ENCODE measurements at regions not wholly inside any gene's neighbourhood (a gene's known extent, or its start where the extent isn't known, plus 50 kb on each side); places are given as distances from the start of the nearest gene placed in this dataset.

DNA sequence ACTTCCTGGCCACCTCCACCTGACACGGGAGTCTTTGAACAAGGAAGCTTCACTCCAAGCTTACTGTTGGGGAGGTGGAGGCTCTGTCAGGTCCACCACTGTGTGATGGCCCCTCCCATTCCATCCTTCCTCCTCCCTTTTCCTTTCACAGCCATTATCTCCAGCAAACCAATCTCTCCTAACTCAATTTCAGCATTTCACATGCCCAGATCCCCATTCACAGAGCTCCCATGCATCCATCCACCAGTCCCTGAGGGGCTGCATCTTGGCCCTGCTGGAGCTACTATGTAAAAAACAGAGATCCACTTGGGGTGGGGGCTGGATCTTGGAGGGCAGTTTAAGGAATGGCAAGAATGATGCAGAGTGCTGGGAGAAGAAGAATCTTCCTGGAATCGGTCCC is 129.0 kb upstream of the COPS8 start:
- intact Hi-C loops (cut with DNase I), result no loop called here

DNA sequence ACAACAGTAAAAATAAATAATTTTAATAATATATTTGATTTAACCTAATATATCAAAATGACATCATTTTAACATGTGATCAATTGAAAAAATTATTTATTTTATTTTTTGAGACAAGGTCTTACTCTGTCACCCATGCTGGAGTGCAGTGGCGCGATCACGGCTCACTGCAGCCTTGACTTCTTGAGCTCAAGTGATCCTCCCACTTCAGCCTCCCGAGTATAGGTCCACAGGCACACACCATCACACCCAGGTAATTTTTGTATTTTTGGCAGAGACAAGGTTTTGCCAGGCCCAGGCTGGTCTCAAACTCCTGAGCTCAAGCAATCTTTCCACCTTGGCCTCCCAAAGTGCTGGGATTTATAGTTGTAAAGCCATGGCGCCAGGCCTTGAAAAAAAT is 126.7 kb upstream of the COPS8 start:
- no peak for DNase-seq
- intact Hi-C loops (cut with DNase I), result no loop called here

More for the DNA sequence above, 129.0 kb upstream of the COPS8 start:
- DNase-seq, result no peak

DNA sequence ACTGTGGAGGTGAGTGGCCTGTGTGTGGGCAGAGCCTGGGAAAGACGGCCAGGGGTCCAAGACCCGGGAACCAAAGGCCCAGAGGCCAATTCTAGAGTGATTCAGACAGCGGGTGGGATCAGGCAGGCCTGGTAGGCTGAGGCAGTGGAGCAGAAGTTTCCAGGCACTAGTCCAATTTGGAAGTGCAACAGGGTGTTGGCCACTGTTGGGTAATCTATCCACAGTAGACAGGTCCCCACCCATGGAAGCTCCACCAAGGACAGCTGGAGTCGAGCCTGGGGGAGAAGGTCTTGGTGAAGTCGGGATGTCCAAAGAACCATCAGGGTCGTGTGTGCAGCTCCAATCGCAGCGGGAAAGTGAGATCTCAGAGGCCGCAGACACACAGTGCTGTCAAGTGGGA is 125.8 kb upstream of the COPS8 start:
- DNase-seq, result no peak
- intact Hi-C loops (cut with DNase I), result no loop called here

DNA sequence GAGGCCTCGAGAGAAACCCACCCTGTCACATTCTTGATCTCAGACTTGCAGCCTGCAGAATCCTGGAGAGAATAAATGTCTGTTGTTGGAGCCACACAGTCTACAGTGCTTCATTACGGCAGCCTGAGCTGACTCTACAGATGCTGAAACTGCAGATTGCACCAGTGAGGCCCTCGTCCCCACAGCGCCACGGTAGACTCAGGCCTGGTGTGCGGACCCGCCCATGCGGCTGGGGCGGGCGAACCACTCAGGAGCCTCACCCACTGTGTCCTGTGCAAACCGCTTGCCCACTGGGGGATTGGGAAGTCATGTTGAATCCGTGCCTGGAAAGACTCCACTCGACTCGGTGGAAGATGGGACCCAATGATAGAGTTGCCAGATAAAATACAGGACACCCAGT is 125.2 kb upstream of the COPS8 start:
- intact Hi-C loops (cut with DNase I), result no loop called here
- DNase-seq, result no peak

DNA sequence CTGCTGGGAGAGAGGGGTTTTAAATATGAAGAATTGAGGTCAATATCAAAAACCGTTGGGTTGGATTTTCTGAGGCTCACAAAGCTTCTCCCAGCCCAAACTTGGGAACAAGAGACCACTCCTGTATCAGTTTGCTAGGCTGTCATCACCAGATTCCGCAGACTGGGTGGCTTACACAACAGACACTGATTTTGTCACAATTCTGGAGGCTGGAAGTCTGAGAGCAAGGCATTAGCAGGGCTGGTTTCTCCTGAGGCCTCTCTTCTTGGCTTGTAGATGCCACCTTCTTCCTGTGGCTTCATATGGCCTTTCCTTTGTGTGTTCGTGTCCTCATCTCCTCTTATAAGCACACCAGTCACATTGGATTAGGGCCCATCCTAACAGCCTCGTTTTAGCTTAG is 122.9 kb upstream of the COPS8 start:
- intact Hi-C loops (cut with DNase I), result no loop called here
- no peak for DNase-seq

DNA sequence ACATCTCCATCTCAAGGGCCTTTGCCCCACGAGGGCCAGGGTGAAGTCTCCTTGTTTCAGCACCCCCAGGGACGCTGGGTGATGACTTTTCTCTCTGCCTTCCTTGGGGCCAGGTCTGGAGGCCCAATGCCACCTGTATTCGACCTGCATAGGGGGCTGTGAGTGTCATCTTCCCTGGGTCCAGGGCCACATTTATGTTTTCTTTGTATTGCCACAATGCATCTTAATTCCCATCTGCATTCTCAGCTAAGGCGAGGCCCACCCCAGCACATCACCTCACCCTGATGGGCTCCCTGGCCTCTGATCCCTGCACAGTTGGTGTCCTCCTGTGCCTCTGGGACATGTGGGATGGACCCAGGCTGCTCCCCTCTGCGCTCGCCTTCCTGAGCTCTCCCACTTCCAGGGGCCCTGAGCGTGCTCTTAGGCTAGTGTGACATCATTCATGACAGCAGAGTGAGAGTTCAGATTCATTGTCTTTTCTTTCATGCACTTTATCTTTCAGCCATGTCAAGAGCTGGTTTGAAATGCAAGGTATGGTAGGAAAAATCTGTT is 122.0 kb upstream of the COPS8 start:
- DNase-seq, result no peak
- intact Hi-C loops (cut with DNase I), result no loop called here

DNA sequence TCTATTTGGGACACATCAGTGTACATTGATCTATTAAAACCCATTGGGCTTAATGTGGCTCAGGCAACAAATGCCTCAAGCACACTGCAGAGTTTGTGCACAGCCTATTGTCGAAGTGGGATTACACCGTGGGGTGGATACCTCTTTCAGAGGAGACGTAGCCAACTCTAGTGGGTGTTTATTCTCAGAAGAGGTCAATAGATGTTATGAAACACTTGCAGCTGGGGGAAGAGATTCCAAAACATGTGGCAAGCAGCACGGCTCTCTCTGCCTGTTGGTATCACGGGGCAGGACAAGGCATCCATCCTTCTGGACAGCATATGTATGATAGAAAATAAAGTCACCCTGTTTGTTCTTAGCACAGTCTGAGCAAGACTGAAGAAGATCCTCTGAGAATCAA is 121.4 kb upstream of the COPS8 start:
- intact Hi-C loops (cut with DNase I), result no loop called here
- no peak for DNase-seq

DNA sequence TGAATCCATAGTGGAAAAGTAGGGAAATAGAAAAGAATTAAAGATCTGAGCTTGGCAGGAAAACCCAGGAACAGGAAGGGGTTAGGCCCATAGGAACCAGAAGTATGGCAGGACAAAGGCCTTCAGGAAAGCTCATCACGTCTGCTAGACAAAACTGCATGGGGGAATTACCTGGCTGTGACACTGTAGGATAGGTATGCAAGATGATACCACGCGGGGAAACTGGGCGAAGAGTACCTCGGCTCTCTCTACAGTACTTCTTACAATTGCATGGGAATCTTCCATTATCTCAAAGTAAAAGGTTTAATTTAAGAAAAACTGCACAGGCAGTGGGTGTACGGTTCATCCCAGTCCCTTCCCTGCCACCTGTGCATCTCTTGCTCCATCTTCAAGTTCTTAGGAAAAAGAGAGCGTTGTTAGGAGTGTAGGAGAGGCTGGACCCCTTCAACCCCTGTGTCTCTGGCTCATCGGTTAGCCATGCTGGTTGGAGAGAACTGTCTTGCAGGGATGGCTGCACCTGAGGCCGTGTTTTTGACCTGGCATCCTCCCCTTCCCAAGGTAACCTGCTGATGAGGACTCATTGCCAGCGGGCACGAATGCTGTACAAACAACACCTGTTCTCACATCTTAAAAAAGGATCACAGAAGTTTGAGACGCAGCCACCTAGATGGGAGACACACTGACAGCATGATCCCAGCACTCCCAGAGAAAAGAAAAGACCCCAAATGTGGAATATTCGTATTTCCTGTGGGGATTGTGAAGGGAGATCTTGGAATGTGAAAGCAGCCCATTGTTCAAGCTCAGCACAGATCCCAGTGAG is 120.5 kb upstream of the COPS8 start:
- DNase-seq, result no peak
- intact Hi-C loops (cut with DNase I), result no loop called here

DNA sequence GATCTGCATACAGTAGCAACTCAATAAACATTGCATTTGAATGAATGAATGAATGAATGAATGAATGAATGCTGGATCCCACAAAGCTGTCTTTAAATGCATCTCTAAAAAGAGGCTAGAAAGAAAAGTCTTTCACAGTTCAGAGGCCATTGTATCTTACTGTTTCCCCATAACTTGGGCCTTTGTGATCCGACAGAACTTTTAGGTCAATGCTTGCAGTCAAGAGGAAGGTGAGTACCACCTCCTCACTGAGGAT is 119.9 kb upstream of the COPS8 start:
- DNase-seq, result no peak
- intact Hi-C loops (cut with DNase I), result no loop called here

DNA sequence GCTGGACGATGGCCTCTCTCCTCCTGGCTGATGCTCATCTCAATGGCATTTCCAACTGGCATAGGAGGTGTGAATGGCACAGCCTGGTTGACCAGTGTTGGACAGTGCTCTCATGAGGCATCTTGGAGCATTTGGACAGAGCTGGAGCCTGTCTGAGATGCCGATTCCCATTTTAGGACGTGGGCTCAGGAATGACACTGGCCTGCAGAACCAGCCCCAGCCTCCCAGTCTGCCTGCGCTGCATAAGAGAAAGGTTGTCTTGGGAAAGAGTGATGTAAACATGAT is 118.2 kb upstream of the COPS8 start:
- intact Hi-C loops (cut with DNase I), result no loop called here
- no peak for DNase-seq

DNA sequence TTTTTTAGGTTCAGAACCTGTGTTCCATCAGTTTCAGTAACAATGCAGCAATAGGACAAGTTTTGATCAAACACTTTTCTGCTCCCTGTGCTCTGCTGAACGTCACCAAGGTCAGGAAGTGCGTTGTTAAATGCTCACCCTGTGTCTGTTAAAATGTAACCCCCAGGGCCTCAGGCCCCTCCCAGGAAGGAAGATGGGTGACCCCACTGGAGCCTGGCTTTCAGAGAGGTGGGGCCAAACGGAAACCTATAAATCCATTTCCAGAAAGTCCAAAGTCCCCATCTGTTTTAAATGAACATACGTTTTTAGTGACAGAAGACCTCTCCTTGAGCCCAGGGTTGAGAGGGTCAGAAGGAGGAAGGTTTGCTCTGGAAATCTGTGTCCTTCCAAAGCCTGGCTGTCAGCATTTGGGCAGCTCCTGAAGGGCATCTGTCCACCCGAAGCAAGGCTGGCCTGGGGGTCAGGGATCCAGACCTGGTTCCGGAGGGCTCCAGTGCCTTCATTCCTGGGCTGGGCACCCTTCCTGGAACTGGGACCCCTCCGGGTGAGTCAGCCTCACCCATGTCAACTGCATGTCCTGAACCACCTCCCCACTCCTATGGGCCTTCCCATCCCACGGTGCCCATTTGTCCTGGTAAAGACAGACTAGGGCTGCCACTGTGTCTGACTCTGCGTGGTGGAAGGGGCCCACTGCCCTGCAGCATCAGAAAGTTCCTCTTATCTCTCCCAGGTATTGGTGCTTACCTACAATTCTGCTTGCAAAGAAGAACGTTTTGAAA is 117.4 kb upstream of the COPS8 start:
- intact Hi-C loops (cut with DNase I), result no loop called here
- no peak for DNase-seq

DNA sequence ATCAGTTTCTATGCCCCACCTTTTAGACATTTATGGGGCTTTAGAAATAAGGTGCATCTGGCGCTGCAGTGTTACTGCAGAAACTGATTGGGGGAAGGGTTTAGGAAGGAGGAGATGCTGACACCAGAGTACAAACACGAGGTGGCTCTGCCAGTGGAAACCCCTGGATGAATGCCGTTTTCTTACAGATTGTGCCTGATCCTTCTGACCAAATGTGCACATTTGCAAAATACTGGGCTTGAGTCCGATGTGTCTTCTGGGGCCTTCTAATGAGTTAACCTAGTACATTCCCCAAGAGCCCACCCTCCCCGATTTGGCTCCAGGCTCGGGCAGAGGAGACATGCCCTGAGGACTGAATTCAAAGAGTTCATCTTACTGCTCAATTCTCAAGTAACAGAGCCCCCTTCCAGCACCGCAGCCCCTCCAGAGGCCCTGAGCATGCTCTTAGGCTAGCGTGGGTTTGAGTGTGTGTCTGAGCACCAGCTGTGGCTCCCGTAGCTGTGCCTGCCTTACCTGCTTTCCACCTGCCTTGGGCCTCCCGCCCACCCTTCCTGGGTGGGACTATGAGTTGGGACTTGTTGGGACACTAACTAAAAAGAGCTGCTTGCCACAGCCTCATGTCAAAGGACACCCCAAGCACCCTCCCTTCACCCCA is 116.7 kb upstream of the COPS8 start:
- intact Hi-C loops (cut with DNase I), result no loop called here

DNA sequence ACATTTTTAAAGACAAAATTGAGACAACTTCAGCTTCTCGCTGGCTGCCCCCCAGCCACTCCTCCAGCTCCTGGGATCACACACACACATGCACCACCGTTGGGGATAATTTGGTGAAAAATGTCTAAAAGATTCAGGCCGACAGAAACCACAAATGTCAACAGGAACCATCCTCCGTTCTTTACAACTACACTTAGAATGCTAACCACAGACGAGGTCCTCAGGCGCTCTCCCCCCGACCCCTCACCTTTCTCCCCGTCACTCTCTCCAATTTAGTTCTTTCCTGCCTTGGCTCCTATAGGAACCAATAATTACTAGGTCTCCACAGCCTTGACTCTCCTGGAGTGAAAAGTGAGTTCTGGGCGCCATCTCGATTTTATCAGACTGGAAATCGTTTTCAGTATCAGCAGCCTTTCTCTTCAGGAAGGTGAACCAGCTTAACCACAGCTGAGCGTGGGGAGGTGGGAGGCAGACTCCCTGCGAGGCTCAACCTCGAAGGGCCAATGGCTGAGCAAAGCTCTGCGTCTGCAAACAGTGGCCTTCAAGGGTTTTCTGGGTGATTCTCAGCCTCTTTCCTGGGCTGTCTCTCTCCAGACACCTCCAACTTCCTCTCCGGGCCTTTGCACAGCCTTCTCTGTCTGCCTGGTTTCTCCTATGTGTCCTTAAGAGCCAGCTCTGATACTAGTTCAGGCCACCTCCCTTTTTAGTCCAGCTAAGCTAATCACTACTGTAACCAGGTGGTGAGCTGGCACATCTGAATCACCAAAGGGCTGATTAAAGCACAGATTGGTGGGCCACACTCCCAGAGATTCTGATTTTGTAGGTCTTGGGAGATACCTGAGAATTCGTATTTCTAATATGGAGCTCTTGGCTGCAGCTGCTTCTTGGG is 115.7 kb upstream of the COPS8 start:
- DNase-seq, result no peak
- intact Hi-C loops (cut with DNase I), result no loop called here

More for the DNA sequence above, 116.7 kb upstream of the COPS8 start:
- no peak for DNase-seq

DNA sequence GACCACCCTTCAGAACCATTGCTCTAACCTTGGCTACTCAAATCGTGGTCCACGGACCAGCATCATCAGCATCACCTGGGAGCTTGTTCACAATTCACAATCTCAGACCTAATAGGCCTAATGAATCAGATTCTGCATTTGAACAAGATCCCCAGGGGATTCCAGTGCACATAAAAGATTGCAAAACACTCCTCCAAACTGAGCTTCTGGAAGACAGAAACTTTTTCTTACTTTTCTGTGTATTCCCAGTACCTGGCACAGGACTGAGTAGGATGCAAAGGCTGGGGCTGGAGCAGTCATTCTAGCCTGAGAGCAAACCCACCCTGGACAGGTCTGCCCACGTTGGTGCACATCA is 115.1 kb upstream of the COPS8 start:
- intact Hi-C loops (cut with DNase I), result no loop called here
- no peak for DNase-seq

DNA sequence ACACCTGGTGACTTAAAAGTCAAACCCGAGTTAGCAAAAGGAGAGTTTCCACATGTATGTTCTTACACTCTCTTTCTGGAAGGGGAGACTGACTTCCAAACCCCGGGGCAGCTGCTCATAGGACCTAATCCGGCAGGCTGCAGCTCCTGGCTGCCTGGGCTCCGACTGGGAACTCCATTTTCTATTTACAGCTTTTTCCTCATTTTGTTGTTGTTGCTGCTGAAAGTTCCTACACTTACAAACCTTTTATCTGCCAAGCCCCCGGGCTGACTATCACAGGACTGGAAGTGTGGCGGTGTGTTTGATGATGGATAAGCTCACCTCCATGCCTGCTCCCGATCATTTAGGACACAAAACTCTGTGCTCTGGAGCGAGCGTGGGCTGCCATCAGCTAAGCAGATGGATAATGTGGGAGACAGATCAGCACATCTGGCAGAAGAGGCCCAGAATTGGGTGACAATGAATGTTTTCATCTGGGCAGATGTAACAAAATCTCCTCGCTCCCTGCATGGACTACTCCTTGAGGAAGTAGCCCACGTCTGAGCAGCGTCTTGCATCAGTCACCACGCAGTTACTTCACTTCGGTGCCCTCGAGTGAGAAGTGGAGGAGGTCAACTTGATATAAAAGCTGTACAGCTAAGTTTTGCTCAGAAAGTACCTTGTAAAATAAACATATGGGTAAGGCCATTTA is 114.4 kb upstream of the COPS8 start:
- DNase-seq, result no peak
- intact Hi-C loops (cut with DNase I), result no loop called here

DNA sequence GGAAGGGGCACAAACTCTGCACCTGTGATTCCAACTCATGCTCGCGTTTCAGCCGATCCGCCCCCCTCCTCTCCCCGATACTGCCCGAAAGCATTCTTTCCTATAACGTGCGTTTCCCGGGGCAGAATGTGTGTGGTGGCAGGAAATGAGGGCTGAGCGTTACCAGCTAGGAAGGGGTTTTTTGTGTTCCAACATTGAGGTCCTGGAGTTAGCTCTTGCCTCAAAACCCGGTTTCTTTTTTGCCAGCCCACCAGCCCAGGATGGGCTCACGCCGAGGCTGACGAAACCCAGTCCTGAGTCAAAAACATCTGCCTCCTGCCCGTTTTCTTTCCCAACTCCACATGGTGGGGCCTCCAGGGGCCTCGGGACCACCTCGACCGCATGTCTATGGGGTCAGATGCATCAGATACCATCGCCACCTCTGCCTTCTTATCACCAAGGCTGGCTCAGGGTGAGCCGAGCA is 113.7 kb upstream of the COPS8 start:
- intact Hi-C loops (cut with DNase I), result no loop called here
- DNase-seq, result no peak

DNA sequence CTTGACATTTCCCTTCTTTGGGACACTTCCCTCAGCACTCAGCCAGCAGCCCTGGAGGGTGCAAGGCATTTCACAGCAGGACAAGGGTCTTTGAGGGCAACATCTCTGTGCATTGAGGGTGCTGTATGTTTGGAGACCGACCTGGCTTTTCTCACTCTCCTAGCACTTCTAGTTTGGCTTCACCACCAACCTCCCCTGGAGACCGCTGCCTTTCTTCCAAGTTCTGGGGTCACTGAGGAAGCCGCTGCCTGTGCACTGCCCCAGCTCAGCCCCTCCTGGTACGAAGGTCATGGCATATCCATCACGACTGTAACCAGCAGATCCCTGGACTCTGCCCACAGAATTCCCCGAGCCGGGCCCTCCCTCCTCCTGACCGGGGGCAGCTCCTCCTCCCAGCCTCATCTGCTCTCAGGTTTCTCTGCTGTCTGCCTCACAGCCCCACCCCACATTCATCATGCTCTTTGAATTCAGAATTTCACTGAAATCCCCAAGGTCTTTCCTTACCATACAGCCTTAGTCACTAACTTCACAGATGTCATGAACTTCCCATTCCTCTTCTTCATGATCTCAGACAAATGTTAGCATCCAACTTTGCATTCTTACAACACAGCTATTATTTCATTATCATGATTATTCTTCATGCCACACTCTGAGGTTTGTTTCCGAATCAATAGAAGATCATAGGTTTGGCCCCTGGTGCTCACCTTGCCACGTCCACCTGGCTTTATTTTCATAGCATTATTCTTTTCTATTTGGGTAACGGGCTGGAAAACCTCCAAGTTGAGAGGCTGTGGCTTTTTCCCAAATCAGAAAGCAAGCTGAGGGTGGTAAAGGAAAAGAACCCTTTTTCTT is 113.0 kb upstream of the COPS8 start:
- intact Hi-C loops (cut with DNase I), result no loop called here
- no peak for DNase-seq

DNA sequence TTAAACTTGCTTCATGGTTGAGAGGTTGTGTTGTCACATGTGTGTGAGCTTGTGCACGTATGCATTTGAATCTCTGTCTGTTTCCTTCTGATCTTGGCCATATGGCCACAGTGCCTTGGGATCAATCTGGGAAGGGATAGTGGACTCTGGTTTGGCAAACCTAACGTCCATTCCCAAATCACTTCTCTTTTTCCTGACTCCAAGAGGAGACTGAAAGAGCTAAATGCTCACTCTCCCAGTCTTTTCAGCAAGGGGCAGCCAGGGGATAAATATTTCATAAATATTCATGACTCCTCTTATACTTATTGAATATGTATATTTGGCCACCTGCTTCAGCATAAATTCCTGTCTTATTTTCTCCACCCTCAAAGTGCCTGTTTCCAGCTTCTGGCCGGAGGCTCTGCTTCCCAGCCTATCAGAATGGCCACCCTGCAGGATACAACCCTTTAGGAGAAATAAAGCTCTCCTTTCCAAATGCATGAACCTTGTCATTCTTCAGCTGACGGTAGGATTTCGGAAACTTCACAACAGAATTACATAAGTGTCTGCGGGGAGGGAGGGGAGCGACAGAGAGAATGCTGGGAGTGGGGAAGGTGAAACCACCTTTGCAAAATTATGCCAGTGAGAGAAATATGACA is 112.2 kb upstream of the COPS8 start:
- no peak for DNase-seq
- intact Hi-C loops (cut with DNase I), result no loop called here

DNA sequence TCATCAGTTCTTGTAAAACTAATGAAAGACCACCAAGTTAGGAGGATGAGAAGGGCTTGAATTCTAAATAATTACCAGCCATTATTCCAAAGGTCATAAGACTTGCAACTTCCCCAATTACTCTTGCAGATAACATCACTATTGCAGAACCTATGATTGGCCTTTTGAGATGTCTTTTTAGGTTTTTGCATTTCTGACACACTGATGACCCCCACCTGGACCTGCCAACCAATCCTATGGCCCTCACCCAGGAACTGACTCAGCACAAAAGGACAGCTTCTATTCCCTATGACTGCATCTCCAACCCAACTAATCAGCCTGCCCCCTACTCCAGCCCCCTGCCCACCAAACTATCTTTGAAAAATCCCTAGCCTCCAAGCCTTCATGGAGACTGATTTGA is 111.5 kb upstream of the COPS8 start:
- intact Hi-C loops (cut with DNase I), result no loop called here

More for the DNA sequence above, 111.5 kb upstream of the COPS8 start:
- DNase-seq, result no peak
